Right atrium auricular region (tissue), 2 donors: ENCODE measurements at regions not wholly inside any gene's neighbourhood (a gene's known extent, or its start where the extent isn't known, plus 50 kb on each side); places are given as distances from the start of the nearest gene placed in this dataset.

Experiments used
- DNase-seq: peaks from one replicate; pipeline ENCODE4 v3.0.0-alpha.2; 2019; ENCODE audit warnings: low spot score
- H3K27ac ChIP-seq, 2 donors: fragments of 200-600 bp; sonication (generic); 1 replicate in 1 of 2; 2 replicates in 1 of 2; pipeline ENCODE4 v1.5.1; 2016 to 2019
- H3K27me3 ChIP-seq, 2 donors: fragments of 200-600 bp; sonication (generic); one replicate each; pipeline versions ENCODE4 v1.5.1 to v1.6.0; 2017 to 2019
- H3K36me3 ChIP-seq: fragments of 200-600 bp; sonication (generic); one replicate; pipeline ENCODE4 v1.5.1; 2016
- H3K4me1 ChIP-seq, 2 donors: fragments of 200-600 bp; sonication (generic); one replicate each; pipeline versions ENCODE4 v1.5.1 to v1.6.0; 2017 to 2019
- H3K4me3 ChIP-seq, 2 donors: fragments of 200-600 bp; sonication (generic); 1 replicate in 1 of 2; 2 replicates in 1 of 2; pipeline ENCODE4 v1.5.1; 2017 to 2019; ENCODE audit warnings: mild to moderate bottlenecking in 1 of 2, moderate library complexity in 1 of 2
- H3K9me3 ChIP-seq, 2 donors: fragments of 200-600 bp; sonication (generic); one replicate each; pipeline ENCODE4 v1.5.1; 2019
- CTCF ChIP-seq, 2 donors: fragments of 200-600 bp; sonication (generic); IDR thresholded peaks; one replicate each; pipeline ENCODE4 v1.5.1; 2019; ENCODE audit warnings: antibody characterized with exemption in 2 of 2

GRCh38 chr13:32905864-32906180, 110.4 kb upstream of the KL start:
- H3K36me3 ChIP-seq: no peaks in the 10 kb centered on the region
- H3K27ac ChIP-seq: no peak overlapping the region
- DNase-seq: no peak
- no peaks in the 10 kb centered on the region for H3K9me3 ChIP-seq
- TF ChIP-seq CTCF (IDR thresholded peaks at IDR 0.05): no peak
- H3K4me1 ChIP-seq: peaks cover 0 to 17% of the 10 kb centered on the region in 2 donors
- H3K27me3 ChIP-seq: no peaks in the 10 kb centered on the region
- no peak overlapping the region for H3K4me3 ChIP-seq

- TF ChIP-seq CTCF (IDR thresholded peaks at IDR 0.05): no peak
- Histone ChIP-seq H3K4me1 (peaks cover 0 to 17% of the 10 kb centered on the region in 2 donors), H3K4me3 (no peak overlapping the region), H3K27me3 (no peaks in the 10 kb centered on the region), H3K27ac (no peak overlapping the region), H3K36me3 (no peaks in the 10 kb centered on the region), H3K9me3 (no peaks in the 10 kb centered on the region)
- DNase-seq: no peak
These were observed 109.0 kb upstream of the KL start for GRCh38 chr13:32907211-32907610.

- Histone ChIP-seq H3K9me3 (no peaks in the 10 kb centered on the region), H3K36me3 (no peaks in the 10 kb centered on the region), H3K4me3 (no peak overlapping the region), H3K4me1 (peaks cover 0 to 2% of the 10 kb centered on the region in 2 donors), H3K27ac (no peak overlapping the region), H3K27me3 (no peaks in the 10 kb centered on the region)
- no peak for DNase-seq
- TF ChIP-seq CTCF (IDR thresholded peaks at IDR 0.05): no peak
These were observed 105.7 kb upstream of the KL start for GRCh38 chr13:32910530-32910929.

GRCh38 chr13:32911506-32911905, 104.7 kb upstream of the KL start:
- Histone ChIP-seq H3K36me3 (no peaks in the 10 kb centered on the region), H3K27ac (no peak overlapping the region), H3K4me1 (no peaks in the 10 kb centered on the region), H3K27me3 (no peaks in the 10 kb centered on the region), H3K9me3 (no peaks in the 10 kb centered on the region), H3K4me3 (no peak overlapping the region)
- no peak for DNase-seq
- TF ChIP-seq CTCF (IDR thresholded peaks at IDR 0.05): peak; percentile 15 to 63

- TF ChIP-seq CTCF (IDR thresholded peaks at IDR 0.05): no peak
- Histone ChIP-seq H3K4me3 (no peak overlapping the region), H3K27me3 (no peaks in the 10 kb centered on the region), H3K9me3 (peaks cover 0 to 13% of the 10 kb centered on the region in 2 donors), H3K36me3 (no peaks in the 10 kb centered on the region), H3K4me1 (no peaks in the 10 kb centered on the region), H3K27ac (no peak overlapping the region)
- DNase-seq: no peak
These were observed 101.5 kb upstream of the KL start for GRCh38 chr13:32914686-32915085.

- Histone ChIP-seq H3K27ac (no peak overlapping the region), H3K4me3 (no peak overlapping the region), H3K9me3 (peaks cover 0 to 13% of the 10 kb centered on the region in 2 donors), H3K4me1 (no peaks in the 10 kb centered on the region), H3K27me3 (no peaks in the 10 kb centered on the region), H3K36me3 (no peaks in the 10 kb centered on the region)
- no peak for DNase-seq
- no peak for TF ChIP-seq CTCF (IDR thresholded peaks at IDR 0.05)
These were observed 98.7 kb upstream of the KL start for GRCh38 chr13:32917504-32917903.
